Prostate gland (tissue), 2 donors: ENCODE measurements at regions not wholly inside any gene's neighbourhood (a gene's known extent, or its start where the extent isn't known, plus 50 kb on each side); places are given as distances from the start of the nearest gene placed in this dataset.

Experiments
- POLR2A ChIP-seq: fragments of 450-650 bp; IDR thresholded peaks from one replicate; pipeline ENCODE4 v1.6.1; 2016; ENCODE audit warnings: antibody characterized with exemption, mild to moderate bottlenecking
- POLR2AphosphoS5 ChIP-seq: sonication (generic); formaldehyde crosslinking; IDR thresholded peaks from one replicate; pipeline ENCODE4 v1.6.1; 2017; ENCODE audit warnings: antibody characterized with exemption
- TF ChIP-seq, protein P1 (sequence below), 4 experiments: fragments of 200-600 bp in 2 of 4; fragments of 450-650 bp in 2 of 4; sonication (generic) in 2 of 4; IDR thresholded peaks; 1 replicate in 3 of 4; 2 replicates in 1 of 4; pipeline ENCODE4 v1.5.1; 2016 to 2019; ENCODE audit warnings: antibody characterized with exemption in 4 of 4, mild to moderate bottlenecking in 2 of 4, moderate library complexity in 2 of 4

- TF ChIP-seq, protein P1, sequence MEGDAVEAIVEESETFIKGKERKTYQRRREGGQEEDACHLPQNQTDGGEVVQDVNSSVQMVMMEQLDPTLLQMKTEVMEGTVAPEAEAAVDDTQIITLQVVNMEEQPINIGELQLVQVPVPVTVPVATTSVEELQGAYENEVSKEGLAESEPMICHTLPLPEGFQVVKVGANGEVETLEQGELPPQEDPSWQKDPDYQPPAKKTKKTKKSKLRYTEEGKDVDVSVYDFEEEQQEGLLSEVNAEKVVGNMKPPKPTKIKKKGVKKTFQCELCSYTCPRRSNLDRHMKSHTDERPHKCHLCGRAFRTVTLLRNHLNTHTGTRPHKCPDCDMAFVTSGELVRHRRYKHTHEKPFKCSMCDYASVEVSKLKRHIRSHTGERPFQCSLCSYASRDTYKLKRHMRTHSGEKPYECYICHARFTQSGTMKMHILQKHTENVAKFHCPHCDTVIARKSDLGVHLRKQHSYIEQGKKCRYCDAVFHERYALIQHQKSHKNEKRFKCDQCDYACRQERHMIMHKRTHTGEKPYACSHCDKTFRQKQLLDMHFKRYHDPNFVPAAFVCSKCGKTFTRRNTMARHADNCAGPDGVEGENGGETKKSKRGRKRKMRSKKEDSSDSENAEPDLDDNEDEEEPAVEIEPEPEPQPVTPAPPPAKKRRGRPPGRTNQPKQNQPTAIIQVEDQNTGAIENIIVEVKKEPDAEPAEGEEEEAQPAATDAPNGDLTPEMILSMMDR (IDR thresholded peaks at IDR 0.05): no peak
- no peak for TF ChIP-seq POLR2A
- no peak for TF ChIP-seq POLR2AphosphoS5
Observed at GRCh38 chr10:109743146-109743545, 180.2 kb downstream of the XPNPEP1 start.
